ENCODE measurements at regions not wholly inside any gene's neighbourhood (a gene's known extent, or its start where the extent isn't known, plus 50 kb on each side); places are given as distances from the start of the nearest gene placed in this dataset.
"Not testable (repeated sequence)": the region's sequence is repeated elsewhere in the genome, so short reads cannot be mapped to it uniquely, and the experiment has no call there.

DNA sequence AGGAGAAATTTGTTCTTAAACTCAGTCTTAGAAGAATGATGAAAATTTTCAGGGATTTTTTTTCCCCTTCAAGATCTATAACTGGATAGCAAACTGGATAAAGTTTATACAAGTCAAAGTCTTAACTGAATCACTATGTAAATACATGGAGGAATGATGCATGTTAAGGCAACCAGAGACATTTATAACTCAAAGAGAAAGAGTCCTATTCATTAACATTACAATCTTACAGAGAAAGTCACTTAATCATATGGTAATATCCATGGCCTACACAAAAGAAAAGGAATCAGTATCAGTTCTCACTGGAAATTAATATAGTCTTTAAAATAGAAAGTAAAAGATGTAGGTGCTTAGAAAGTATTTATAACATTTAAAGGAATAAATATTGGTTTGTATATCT is 869.1 kb downstream of the TBL1XR1 start:
- no peak overlapping the region for H3K4me3 ChIP-seq (ENCODE audit: low read depth in 1 of 2, low read length in 2 of 2)
- no peaks in the 10 kb centered on the region for H3K9me3 ChIP-seq (ENCODE audit: insufficient read depth, low read length, severe bottlenecking)
- no peak overlapping the region for H3K27ac ChIP-seq (ENCODE audit: low read length)
- H3K4me1 ChIP-seq (ENCODE audit: insufficient read depth, low read length) = no peaks in the 10 kb centered on the region
- H3K36me3 ChIP-seq (ENCODE audit: insufficient read depth, low read length) = no peaks in the 10 kb centered on the region
- ATAC-seq (ENCODE audit: insufficient read depth, low read depth) (no peak), DNase-seq (no peak)
- no peak overlapping the region for H3K4me2 ChIP-seq (ENCODE audit: insufficient read depth, low read length)
- TF ChIP-seq, protein P1, sequence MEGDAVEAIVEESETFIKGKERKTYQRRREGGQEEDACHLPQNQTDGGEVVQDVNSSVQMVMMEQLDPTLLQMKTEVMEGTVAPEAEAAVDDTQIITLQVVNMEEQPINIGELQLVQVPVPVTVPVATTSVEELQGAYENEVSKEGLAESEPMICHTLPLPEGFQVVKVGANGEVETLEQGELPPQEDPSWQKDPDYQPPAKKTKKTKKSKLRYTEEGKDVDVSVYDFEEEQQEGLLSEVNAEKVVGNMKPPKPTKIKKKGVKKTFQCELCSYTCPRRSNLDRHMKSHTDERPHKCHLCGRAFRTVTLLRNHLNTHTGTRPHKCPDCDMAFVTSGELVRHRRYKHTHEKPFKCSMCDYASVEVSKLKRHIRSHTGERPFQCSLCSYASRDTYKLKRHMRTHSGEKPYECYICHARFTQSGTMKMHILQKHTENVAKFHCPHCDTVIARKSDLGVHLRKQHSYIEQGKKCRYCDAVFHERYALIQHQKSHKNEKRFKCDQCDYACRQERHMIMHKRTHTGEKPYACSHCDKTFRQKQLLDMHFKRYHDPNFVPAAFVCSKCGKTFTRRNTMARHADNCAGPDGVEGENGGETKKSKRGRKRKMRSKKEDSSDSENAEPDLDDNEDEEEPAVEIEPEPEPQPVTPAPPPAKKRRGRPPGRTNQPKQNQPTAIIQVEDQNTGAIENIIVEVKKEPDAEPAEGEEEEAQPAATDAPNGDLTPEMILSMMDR (IDR thresholded peaks at IDR 0.05; ENCODE audit: borderline replicate concordance, extremely low read depth, low read length, poor library complexity, severe bottlenecking) = no peak
- no peak for TF ChIP-seq EZH2 (IDR thresholded peaks at IDR 0.05; ENCODE audit: borderline replicate concordance, low read depth, low read length, severe bottlenecking)
- H2AFZ ChIP-seq (ENCODE audit: low read depth, low read length) = no peak overlapping the region
- H4K20me1 ChIP-seq (ENCODE audit: insufficient read depth, low read length) = no peaks in the 10 kb centered on the region
- no peaks in the 10 kb centered on the region for H3K79me2 ChIP-seq (ENCODE audit: insufficient read depth, low read length)
- H3K27me3 ChIP-seq (ENCODE audit: insufficient read depth, low read length, poor library complexity) = no peaks in the 10 kb centered on the region
- H3K9ac ChIP-seq (ENCODE audit: low read depth, low read length) = no peak overlapping the region

DNA sequence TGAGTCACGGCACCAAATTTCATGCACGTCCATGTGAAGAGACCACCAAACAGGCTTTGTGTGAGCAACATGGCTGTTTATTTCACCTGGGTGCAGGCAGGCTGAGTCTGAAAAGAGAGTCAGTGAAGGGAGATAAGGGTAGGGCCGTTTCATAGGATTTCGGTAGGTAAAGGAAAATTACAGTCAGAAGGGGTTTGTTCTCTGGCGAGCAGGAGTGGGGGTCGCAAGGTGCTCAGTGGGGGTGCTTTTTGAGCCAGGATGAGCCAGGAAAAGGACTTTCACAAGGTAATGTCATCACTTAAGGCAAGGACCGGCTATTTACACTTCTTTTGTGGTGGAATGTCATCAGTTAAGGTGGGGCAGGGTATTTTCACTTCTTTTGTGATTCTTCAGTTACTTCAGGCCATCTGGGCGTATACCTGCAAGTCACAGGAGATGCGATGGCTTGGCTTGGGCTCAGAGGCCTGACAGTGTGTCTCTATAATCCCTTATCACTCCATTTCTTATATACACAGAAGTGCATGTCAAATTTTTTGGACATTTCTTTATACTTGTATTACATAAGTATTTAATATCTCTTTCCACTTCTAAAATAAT is 870.3 kb downstream of the TBL1XR1 start:
- not testable (repeated sequence) for H3K9ac ChIP-seq (ENCODE audit: low read depth, low read length); H3K9me3 ChIP-seq (ENCODE audit: insufficient read depth, low read length, severe bottlenecking); H4K20me1 ChIP-seq (ENCODE audit: insufficient read depth, low read length); H3K79me2 ChIP-seq (ENCODE audit: insufficient read depth, low read length); H3K4me2 ChIP-seq (ENCODE audit: insufficient read depth, low read length); H3K4me3 ChIP-seq (ENCODE audit: low read depth in 1 of 2, low read length in 2 of 2); H3K36me3 ChIP-seq (ENCODE audit: insufficient read depth, low read length); ATAC-seq (ENCODE audit: insufficient read depth, low read depth); H2AFZ ChIP-seq (ENCODE audit: low read depth, low read length); H3K27me3 ChIP-seq (ENCODE audit: insufficient read depth, low read length, poor library complexity); H3K27ac ChIP-seq (ENCODE audit: low read length); H3K4me1 ChIP-seq (ENCODE audit: insufficient read depth, low read length); DNase-seq

DNA sequence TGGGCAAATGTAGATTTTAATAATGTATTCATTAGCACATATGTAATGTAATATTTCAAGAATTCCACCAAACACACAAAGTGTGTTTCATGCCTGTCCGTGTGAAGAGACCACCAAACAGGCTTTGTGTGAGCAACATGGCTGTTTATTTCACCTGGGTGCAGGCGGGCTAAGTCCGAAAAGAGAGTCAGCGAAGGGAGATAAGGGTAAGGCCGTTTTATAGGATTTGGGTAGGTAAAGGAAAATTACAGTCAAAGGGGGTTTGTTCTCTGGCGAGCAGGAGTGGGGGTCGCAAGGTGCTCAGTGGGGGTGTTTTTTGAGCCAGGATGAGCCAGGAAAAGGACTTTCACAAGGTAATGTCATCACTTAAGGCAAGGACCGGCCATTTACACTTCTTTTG is 875.8 kb downstream of the TBL1XR1 start:
- not testable (repeated sequence) for ATAC-seq (ENCODE audit: insufficient read depth, low read depth)

DNA sequence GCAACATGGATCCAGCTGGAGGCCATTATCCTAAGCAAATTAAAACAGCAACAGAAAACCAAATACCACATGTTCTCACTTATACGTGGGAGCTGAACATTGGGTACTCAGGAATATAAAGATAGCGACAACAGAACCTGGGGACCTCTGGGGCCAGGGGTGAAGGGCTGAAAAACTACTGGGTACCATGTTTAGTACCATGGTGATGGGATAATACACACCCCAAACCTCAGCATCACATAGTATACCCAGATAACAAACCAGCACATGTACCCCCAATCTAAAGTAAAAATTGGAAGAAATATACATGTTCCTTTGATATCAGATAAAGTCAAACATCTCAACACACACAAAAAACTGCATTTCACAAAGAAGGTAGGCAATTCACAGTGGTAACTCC is 876.2 kb downstream of the TBL1XR1 start:
- Histone ChIP-seq H3K27ac (ENCODE audit: low read length) (no peak overlapping the region), H3K4me3 (ENCODE audit: low read depth in 1 of 2, low read length in 2 of 2) (no peak overlapping the region), H2AFZ (ENCODE audit: low read depth, low read length) (no peak overlapping the region), H3K79me2 (ENCODE audit: insufficient read depth, low read length) (no peaks in the 10 kb centered on the region), H3K9ac (ENCODE audit: low read depth, low read length) (no peak overlapping the region), H3K9me3 (ENCODE audit: insufficient read depth, low read length, severe bottlenecking) (no peaks in the 10 kb centered on the region), H3K27me3 (ENCODE audit: insufficient read depth, low read length, poor library complexity) (no peaks in the 10 kb centered on the region), H4K20me1 (ENCODE audit: insufficient read depth, low read length) (no peaks in the 10 kb centered on the region), H3K36me3 (ENCODE audit: insufficient read depth, low read length) (no peaks in the 10 kb centered on the region), H3K4me1 (ENCODE audit: insufficient read depth, low read length) (no peaks in the 10 kb centered on the region), H3K4me2 (ENCODE audit: insufficient read depth, low read length) (no peak overlapping the region)
- ATAC-seq (ENCODE audit: insufficient read depth, low read depth) (no peak), DNase-seq (no peak)
- TF ChIP-seq, protein P1 (IDR thresholded peaks at IDR 0.05; ENCODE audit: borderline replicate concordance, extremely low read depth, low read length, poor library complexity, severe bottlenecking) = no peak
- TF ChIP-seq EZH2 (IDR thresholded peaks at IDR 0.05; ENCODE audit: borderline replicate concordance, low read depth, low read length, severe bottlenecking) = no peak

More for the DNA sequence above, 875.8 kb downstream of the TBL1XR1 start:
- H3K9ac ChIP-seq (ENCODE audit: low read depth, low read length); DNase-seq; H3K4me3 ChIP-seq (ENCODE audit: low read depth in 1 of 2, low read length in 2 of 2); H3K4me2 ChIP-seq (ENCODE audit: insufficient read depth, low read length); H2AFZ ChIP-seq (ENCODE audit: low read depth, low read length); H3K79me2 ChIP-seq (ENCODE audit: insufficient read depth, low read length); H3K36me3 ChIP-seq (ENCODE audit: insufficient read depth, low read length); H3K4me1 ChIP-seq (ENCODE audit: insufficient read depth, low read length); H3K9me3 ChIP-seq (ENCODE audit: insufficient read depth, low read length, severe bottlenecking); H4K20me1 ChIP-seq (ENCODE audit: insufficient read depth, low read length); H3K27ac ChIP-seq (ENCODE audit: low read length); H3K27me3 ChIP-seq (ENCODE audit: insufficient read depth, low read length, poor library complexity): not testable (repeated sequence)
